ENCODE measurements at regions not wholly inside any gene's neighbourhood (a gene's known extent, or its start where the extent isn't known, plus 50 kb on each side); places are given as distances from the start of the nearest gene placed in this dataset.
"Not testable (repeated sequence)": the region's sequence is repeated elsewhere in the genome, so short reads cannot be mapped to it uniquely, and the experiment has no call there.

DNA sequence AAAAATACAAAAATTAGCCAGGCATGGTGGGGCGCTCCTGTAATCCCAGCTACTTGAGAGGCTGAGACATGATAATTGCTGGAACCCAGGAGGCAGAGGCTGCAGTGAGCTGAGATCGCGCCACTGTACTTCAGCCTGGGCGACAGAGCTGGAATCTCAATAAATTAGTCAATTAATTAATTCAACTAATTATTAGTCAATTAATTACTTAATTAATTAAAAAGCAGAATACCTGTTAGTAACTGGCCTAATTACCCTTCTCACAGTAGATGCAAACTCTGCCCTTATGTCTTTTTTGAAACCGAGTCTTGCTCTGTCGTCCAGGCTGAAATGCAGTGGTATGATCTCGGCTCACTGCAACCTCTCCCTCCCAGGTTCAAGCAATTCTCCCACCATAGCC lies 261.2 kb downstream of the ASMT start:
- DNase-seq (ENCODE audit: low read depth), result no peak
- TF ChIP-seq, protein P1, sequence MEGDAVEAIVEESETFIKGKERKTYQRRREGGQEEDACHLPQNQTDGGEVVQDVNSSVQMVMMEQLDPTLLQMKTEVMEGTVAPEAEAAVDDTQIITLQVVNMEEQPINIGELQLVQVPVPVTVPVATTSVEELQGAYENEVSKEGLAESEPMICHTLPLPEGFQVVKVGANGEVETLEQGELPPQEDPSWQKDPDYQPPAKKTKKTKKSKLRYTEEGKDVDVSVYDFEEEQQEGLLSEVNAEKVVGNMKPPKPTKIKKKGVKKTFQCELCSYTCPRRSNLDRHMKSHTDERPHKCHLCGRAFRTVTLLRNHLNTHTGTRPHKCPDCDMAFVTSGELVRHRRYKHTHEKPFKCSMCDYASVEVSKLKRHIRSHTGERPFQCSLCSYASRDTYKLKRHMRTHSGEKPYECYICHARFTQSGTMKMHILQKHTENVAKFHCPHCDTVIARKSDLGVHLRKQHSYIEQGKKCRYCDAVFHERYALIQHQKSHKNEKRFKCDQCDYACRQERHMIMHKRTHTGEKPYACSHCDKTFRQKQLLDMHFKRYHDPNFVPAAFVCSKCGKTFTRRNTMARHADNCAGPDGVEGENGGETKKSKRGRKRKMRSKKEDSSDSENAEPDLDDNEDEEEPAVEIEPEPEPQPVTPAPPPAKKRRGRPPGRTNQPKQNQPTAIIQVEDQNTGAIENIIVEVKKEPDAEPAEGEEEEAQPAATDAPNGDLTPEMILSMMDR (IDR thresholded peaks at IDR 0.05; ENCODE audit: control insufficient read depth, extremely low read depth, insufficient read depth), result no peak
- no peak overlapping the region for H3K4me3 ChIP-seq (ENCODE audit: low read depth, low read length)

DNA sequence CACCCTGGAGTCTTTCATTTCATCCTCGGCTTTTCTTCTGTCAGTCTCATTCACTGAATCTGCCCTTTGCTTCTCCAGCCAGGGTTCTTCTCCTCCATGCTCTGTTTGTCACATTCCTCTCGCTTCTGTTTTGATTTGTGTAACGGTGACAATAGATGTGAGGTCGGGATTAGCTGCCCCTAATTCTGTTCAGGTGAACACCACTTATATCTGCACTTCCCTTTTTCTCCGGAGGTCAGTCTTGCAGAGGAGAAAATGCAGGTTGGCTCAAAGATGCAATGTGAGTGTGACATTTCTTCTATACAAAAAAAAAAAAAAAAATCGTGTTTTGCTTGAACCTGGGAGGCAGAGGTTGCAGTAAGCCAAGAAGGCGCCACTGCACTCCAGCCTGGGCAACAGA lies 262.9 kb downstream of the ASMT start:
- DNase-seq (ENCODE audit: low read depth), result no peak
- TF ChIP-seq, protein P1 (IDR thresholded peaks at IDR 0.05; ENCODE audit: control insufficient read depth, extremely low read depth, insufficient read depth), result no peak
- H3K4me3 ChIP-seq (ENCODE audit: low read depth, low read length), result no peak overlapping the region

- not testable (repeated sequence) for DNase-seq (ENCODE audit: low read depth); H3K4me3 ChIP-seq (ENCODE audit: low read depth, low read length)
These were observed 266.3 kb downstream of the ASMT start for GRCh38 chrX:1880884-1881817.

- DNase-seq (ENCODE audit: low read depth), result no peak
These were observed 268.9 kb downstream of the ASMT start for GRCh38 chrX:1883772-1884171.

GRCh38 chrX:1884446-1884845 lies 269.6 kb downstream of the ASMT start:
- no peak for DNase-seq (ENCODE audit: low read depth)
- no peak overlapping the region for H3K4me3 ChIP-seq (ENCODE audit: low read depth, low read length)
- TF ChIP-seq, protein P1 (IDR thresholded peaks at IDR 0.05; ENCODE audit: control insufficient read depth, extremely low read depth, insufficient read depth), result no peak

More at GRCh38 chrX:1883772-1884171, 268.9 kb downstream of the ASMT start:
- TF ChIP-seq, protein P1 (IDR thresholded peaks at IDR 0.05; ENCODE audit: control insufficient read depth, extremely low read depth, insufficient read depth), result no peak
- no peak overlapping the region for H3K4me3 ChIP-seq (ENCODE audit: low read depth, low read length)

GRCh38 chrX:1885116-1885515 lies 270.3 kb downstream of the ASMT start:
- H3K4me3 ChIP-seq (ENCODE audit: low read depth, low read length), result no peak overlapping the region
- TF ChIP-seq, protein P1 (IDR thresholded peaks at IDR 0.05; ENCODE audit: control insufficient read depth, extremely low read depth, insufficient read depth), result no peak
- DNase-seq (ENCODE audit: low read depth), result no peak

GRCh38 chrX:1888305-1888704 lies 273.4 kb downstream of the ASMT start:
- not testable (repeated sequence) for H3K4me3 ChIP-seq (ENCODE audit: low read depth, low read length); DNase-seq (ENCODE audit: low read depth)

GRCh38 chrX:1894026-1894294 lies 279.1 kb downstream of the ASMT start:
- TF ChIP-seq, protein P1 (IDR thresholded peaks at IDR 0.05; ENCODE audit: control insufficient read depth, extremely low read depth, insufficient read depth), result no peak
- DNase-seq (ENCODE audit: low read depth), result no peak
- H3K4me3 ChIP-seq (ENCODE audit: low read depth, low read length), result no peak overlapping the region
